GM10266 (cell line): ENCODE measurements at regions not wholly inside any gene's neighbourhood (a gene's known extent, or its start where the extent isn't known, plus 50 kb on each side); places are given as distances from the start of the nearest gene placed in this dataset.
"Not testable (repeated sequence)": the region's sequence is repeated elsewhere in the genome, so short reads cannot be mapped to it uniquely, and the experiment has no call there.

Source experiments
- DNase-seq: peaks from one replicate; pipeline ENCODE4 v3.0.0; 2012; ENCODE audit errors: extremely low spot score
- TF ChIP-seq, protein P1 (sequence below): IDR thresholded peaks from 2 replicates; pipeline ENCODE4 v1.5.1; 2012; ENCODE audit warnings: mild to moderate bottlenecking, low read depth; ENCODE audit not compliant: control insufficient read depth, insufficient read depth; ENCODE audit errors: missing control alignments

DNA sequence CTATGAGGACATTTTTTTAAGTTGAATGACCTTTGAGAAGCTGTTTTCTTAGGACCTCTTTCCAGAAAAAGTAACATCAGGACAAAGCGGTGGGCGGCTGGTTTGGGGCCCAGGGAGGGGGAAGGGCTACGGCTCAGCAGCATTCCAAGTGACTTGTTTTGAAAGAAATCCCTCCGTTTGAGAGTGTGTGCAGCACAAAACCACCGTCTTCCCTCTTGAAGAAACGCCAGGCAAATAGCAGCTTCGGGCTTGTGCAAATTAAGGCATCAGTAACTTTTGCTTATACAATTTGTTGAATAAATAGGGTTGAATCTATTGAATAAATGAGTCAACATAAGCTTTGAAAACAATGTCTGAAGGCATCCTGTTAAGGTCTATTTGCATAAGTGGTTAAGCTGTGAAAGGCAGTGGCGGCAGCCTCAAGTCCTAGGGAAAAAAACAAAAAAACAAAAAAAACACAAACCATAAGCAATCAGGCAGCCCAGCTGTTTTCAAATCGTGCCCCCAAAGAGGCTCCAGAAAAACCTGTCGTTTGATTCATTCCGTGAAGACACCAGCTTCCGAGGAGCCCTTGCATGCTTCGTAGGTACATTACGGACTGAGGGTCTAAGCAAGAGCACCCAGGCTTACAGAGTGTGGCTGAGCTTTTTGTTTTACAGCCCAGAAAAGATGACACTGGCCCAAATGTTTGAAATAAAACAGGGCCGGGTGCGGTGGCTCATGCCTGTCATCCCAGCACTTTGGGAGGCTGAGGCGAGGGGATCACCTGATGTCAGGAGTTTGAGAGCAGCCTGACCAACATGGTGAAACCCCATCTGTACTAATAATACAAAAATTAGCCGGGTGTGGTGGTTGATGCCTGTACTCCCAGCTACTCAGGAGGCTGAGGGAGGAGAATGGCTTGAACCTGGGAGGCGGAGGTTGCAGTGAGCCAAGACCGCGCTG is 103.7 kb downstream of the CRLF2 start:
- peak; percentile 12 for DNase-seq
- TF ChIP-seq, protein P1, sequence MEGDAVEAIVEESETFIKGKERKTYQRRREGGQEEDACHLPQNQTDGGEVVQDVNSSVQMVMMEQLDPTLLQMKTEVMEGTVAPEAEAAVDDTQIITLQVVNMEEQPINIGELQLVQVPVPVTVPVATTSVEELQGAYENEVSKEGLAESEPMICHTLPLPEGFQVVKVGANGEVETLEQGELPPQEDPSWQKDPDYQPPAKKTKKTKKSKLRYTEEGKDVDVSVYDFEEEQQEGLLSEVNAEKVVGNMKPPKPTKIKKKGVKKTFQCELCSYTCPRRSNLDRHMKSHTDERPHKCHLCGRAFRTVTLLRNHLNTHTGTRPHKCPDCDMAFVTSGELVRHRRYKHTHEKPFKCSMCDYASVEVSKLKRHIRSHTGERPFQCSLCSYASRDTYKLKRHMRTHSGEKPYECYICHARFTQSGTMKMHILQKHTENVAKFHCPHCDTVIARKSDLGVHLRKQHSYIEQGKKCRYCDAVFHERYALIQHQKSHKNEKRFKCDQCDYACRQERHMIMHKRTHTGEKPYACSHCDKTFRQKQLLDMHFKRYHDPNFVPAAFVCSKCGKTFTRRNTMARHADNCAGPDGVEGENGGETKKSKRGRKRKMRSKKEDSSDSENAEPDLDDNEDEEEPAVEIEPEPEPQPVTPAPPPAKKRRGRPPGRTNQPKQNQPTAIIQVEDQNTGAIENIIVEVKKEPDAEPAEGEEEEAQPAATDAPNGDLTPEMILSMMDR: no peak

DNA sequence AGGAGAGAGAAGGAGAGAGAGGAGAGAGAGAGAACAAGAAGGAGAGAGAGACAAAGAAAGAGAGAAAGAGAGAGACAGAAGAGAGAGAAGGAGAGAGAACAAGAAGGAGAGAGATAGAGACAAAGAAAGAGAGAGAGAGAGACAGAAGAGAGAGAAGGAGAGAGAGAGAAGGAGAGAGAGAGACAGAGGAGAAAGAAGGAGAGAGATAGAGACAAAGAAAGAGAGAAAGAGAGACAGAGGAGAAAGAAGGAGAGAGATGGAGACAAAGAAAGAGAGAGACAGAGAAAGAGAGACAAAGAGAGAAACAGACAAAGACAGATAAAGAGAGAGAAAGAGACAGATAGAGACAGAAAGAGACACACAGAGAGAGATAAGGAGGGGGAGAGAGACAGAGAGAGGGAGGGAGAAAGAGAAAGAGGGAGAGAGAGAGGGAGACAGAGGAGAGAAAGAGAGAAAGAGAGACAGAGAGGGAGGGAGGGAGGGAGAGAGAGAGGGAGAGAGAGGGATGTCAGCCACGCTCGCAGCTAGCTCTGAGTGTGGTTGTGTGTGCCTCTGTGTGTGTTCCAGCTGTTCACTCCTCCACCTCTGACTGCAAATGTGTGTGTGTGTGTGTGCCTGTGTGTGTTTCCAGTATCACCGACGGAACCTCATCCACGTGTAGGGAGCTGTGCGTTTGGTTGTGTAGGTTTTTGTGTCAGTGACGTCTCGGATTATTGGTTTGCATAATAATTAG is 105.8 kb downstream of the CRLF2 start:
- TF ChIP-seq, protein P1: no peak

DNA sequence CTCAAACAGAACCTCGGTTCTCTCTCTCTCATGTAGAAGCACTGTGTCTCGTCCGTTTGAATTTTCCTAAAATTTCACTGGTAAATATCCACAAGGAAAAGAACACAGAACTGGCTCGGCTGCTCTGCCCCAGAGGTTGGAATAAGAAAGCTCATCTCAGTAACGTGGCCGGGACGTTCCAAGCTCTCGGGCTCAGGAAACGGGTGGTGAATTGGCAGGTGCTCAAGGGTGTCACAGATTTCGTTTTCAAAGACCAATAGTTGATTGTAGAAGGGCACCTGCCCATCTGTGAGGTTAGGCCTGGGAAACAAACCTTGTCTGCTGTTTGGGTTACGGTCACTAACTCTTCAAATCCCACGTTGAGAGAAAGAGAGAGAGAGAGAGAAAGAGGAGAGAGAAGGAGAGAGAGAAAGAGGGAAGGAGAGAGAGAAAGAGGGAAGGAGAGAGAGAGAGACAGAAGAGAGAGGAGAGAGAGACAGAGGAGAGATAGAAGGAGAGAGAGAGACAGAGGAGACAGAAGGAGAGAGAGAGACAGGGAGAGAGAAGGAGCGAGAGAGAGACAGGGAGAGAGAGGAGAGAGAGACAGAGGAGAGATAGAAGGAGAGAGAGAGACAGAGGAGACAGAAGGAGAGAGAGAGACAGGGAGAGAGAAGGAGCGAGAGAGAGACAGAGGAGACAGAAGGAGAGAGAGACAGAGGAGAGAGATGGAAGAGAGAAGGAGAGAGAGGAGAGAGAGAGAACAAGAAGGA is 106.6 kb downstream of the CRLF2 start:
- no peak for DNase-seq
- TF ChIP-seq, protein P1: no peak

More for the DNA sequence above, 105.8 kb downstream of the CRLF2 start:
- no peak for DNase-seq

DNA sequence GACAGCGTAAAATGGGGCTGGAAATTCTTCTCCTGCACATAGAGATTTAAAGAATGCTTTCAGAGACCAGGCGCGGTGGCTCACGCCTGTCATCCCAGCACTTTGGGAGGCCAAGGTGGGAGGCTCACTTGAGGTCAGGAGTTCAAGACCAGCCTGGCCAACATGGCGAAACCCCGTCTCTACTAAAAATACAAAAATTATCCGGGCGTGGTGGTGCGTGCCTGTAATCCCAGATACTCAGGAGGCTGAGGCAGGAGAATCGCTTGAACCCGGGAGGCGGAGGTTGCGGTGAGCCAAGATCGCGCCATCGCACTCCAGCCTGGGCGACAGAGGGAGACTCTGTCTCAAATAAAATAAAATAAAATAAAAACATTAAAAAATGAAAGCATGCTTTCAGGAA is 107.4 kb downstream of the CRLF2 start:
- DNase-seq: not testable (repeated sequence)

DNA sequence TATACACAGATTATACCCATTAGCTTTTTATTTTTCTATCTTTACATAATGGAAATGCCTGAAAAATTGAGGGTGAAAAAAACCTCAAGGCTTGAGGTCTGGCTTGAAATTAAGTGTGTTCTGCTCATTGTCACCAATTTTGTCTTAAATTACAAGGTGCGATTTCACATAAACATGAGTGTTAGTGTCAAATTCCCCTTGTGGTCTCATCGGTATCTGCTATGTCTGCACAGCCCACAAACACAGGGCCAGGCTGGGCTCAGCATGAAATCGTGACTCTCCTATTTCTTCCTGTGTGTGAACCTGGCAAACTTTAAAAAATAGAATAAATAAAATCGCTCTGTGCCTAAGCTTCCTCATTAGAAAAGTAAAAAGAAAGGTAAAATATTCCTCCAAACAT is 109.1 kb downstream of the CRLF2 start:
- DNase-seq: no peak
- TF ChIP-seq, protein P1: no peak

DNA sequence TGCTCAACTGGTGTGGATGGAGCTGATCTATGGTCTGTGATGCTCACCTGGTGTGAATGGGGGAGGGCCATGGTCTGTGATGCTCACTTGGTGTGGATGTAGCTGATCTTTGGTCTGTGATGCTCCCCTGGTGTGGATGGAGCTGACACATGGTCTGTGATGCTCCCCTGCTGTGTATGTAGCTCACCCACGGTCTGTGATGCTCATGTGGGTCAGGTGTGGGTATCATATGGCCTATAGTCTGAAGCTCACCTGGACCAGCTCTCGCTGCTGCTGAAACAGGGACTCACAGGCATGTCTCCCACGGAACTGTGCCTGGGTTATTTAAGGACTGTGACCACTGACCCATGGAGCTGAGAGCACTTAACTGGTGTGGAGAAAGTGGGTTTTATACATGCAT is 109.7 kb downstream of the CRLF2 start:
- no peak for DNase-seq
- TF ChIP-seq, protein P1: no peak

DNA sequence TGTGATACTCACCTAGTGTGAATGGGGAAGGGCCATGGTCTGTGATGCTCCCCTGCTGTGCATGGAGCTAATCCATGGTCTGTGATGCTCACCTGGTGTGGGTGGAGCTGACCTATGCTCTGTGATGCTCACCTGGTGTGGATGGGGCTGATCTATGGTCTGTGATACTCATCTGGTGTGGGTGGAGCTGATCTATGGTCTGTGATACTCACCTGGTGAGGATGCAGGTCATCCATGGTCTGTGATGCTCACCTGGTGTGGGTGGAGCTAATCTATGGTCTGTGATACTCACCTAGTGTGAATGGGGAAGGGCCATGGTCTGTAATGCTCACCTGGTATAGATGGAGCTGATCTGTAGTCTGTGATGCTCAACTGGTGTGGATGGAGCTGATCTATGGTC is 110.2 kb downstream of the CRLF2 start:
- DNase-seq: not testable (repeated sequence)
